Panc1 (cell line): ENCODE measurements at regions not wholly inside any gene's neighbourhood (a gene's known extent, or its start where the extent isn't known, plus 50 kb on each side); places are given as distances from the start of the nearest gene placed in this dataset.

Experiments
- ATAC-seq: fragments of 200-7000 bp; cut with Tn5 transposase; 2 replicates; pipeline ENCODE4 v1.9.1; 2020; ENCODE audit warnings: mild to moderate bottlenecking, moderate library complexity
- BruUV-seq: library from RNA; stranded (reverse); fragments of 400-500 nt; replicated peaks from 2 replicates; lab custom pipeline; 2021; lab: Mats Ljungman, UMichigan
- CTCF ChIA-PET: fragments of 300-600 bp; sonication (Branson Sonifier 250); formaldehyde crosslinking; loops from one replicate; lab custom pipeline; 2022; ENCODE audit warnings: antibody characterized with exemption; lab: Charles Lee
- POLR2A ChIA-PET: fragments of 300-600 bp; sonication (Branson Sonifier 250); formaldehyde crosslinking; loops from one replicate; lab custom pipeline; 2022; ENCODE audit warnings: antibody characterized with exemption; lab: Charles Lee
- DNase-seq: peaks from one replicate; pipeline ENCODE4 v3.0.0-alpha.2; 2010; ENCODE audit warnings: low read depth, low spot score
- H3K27ac ChIP-seq: 2 replicates; pipeline ENCODE4 v1.5.1; 2011; ENCODE audit warnings: mild to moderate bottlenecking, low read length, inconsistent platforms
- H3K27me3 ChIP-seq: fragments of 200-500 bp; sonication (Bioruptor generic); 2 replicates; pipeline ENCODE4 v1.6.0; 2014; ENCODE audit warnings: low read length, inconsistent platforms; ENCODE audit not compliant: control insufficient read depth, insufficient read depth
- H3K36me3 ChIP-seq: fragments of 200-500 bp; sonication (Bioruptor generic); 2 replicates; pipeline ENCODE4 v1.5.1; 2014; ENCODE audit warnings: inconsistent platforms, mild to moderate bottlenecking, low read length, moderate library complexity; ENCODE audit not compliant: control insufficient read depth, insufficient read depth
- H3K4me1 ChIP-seq: 2 replicates; pipeline ENCODE4 v1.5.1; 2011; ENCODE audit warnings: inconsistent platforms, mild to moderate bottlenecking, low read length, moderate library complexity; ENCODE audit not compliant: control insufficient read depth, insufficient read depth
- H3K4me3 ChIP-seq, 2 experiments: 2 replicates each; pipeline ENCODE4 v1.5.1; 2011 to 2012; ENCODE audit warnings: low read depth in 2 of 2, low read length in 2 of 2, mild to moderate bottlenecking in 2 of 2, inconsistent platforms in 1 of 2, moderate library complexity in 1 of 2
- H3K9me3 ChIP-seq: fragments of 200-500 bp; sonication (Bioruptor generic); 2 replicates; pipeline ENCODE4 v1.5.1; 2014; ENCODE audit warnings: low read depth, mild to moderate bottlenecking, inconsistent platforms, low read length, moderate library complexity; ENCODE audit not compliant: control insufficient read depth, insufficient read depth
- CTCF ChIP-seq: fragments of 450-650 bp; IDR thresholded peaks from 2 replicates; pipeline ENCODE4 v1.5.1; 2017; ENCODE audit warnings: mild to moderate bottlenecking
- POLR2AphosphoS5 ChIP-seq: IDR thresholded peaks from 2 replicates; pipeline ENCODE4 v1.6.1; 2012; ENCODE audit warnings: mild to moderate bottlenecking, low read depth, low read length, moderate library complexity
- REST ChIP-seq, 2 experiments: IDR thresholded peaks; 2 replicates each; pipeline ENCODE4 v1.6.1; 2011 to 2012; ENCODE audit warnings: low read depth in 2 of 2, control low read depth in 1 of 2, low read length in 1 of 2, mild to moderate bottlenecking in 1 of 2, moderate library complexity in 1 of 2; ENCODE audit not compliant: insufficient read depth in 1 of 2
- SIN3A ChIP-seq: IDR thresholded peaks from 2 replicates; pipeline ENCODE4 v1.6.1; 2012; ENCODE audit warnings: low read depth, mild to moderate bottlenecking, low read length, moderate library complexity, borderline replicate concordance; ENCODE audit not compliant: insufficient read depth
- TCF7L2 ChIP-seq: IDR thresholded peaks from 2 replicates; pipeline ENCODE4 v1.6.1; 2011; ENCODE audit warnings: mild to moderate bottlenecking, low read depth, low read length, inconsistent platforms
- in situ Hi-C: cut with HindIII; loops from 2 replicates; pipeline ENCODE4 v1.10.0; 2016; ENCODE audit warnings: low sequenced_read_pairs, low pct_unique_long_range_greater_than_20kb
- intact Hi-C: fragments of 100-400 bp; cut with micrococcal nuclease; formaldehyde crosslinking; loops from one replicate; pipeline ENCODE4 v1.10.0; 2022; ENCODE audit not compliant: unreplicated experiment

- H3K4me1 ChIP-seq, result no peaks in the 10 kb centered on the region
- no peaks in the 10 kb centered on the region for H3K27me3 ChIP-seq
- in situ Hi-C loops (no loop called here), intact Hi-C loops (no loop called here)
- no peak for TF ChIP-seq TCF7L2
- TF ChIP-seq POLR2AphosphoS5, result no peak
- TF ChIP-seq REST (IDR thresholded peaks at IDR 0.05; ENCODE audit: insufficient read depth in 1 of 2, low read depth in 2 of 2, low read length in 1 of 2), result no peak
- TF ChIP-seq SIN3A, result no peak
- no peak for TF ChIP-seq CTCF
- ChIA-PET CTCF (no interaction called here), POLR2A (no interaction called here)
- no TSS peak for BruUV-seq
- ATAC-seq, result no peak
- no peak overlapping the region for H3K4me3 ChIP-seq
- no peaks in the 10 kb centered on the region for H3K36me3 ChIP-seq
- DNase-seq, result no peak
- no peak overlapping the region for H3K27ac ChIP-seq
- no peaks in the 10 kb centered on the region for H3K9me3 ChIP-seq
Measured at GRCh38 chr2:198917926-198918720, 539.6 kb downstream of the SATB2 start.

GRCh38 chr2:198917275-198917674 lies 540.5 kb downstream of the SATB2 start:
- H3K4me1 ChIP-seq, result no peaks in the 10 kb centered on the region
- H3K27ac ChIP-seq, result no peak overlapping the region
- H3K4me3 ChIP-seq, result no peak overlapping the region
- no peak for TF ChIP-seq CTCF
- no peaks in the 10 kb centered on the region for H3K27me3 ChIP-seq
- ChIA-PET POLR2A (no interaction called here), CTCF (no interaction called here)
- no peak for ATAC-seq
- H3K36me3 ChIP-seq, result no peaks in the 10 kb centered on the region
- no peak for DNase-seq
- in situ Hi-C loops, result no loop called here
- no TSS peak for BruUV-seq
- H3K9me3 ChIP-seq, result no peaks in the 10 kb centered on the region
- intact Hi-C loops, result no loop called here
